ENCODE measurements at regions not wholly inside any gene's neighbourhood (a gene's known extent, or its start where the extent isn't known, plus 50 kb on each side); places are given as distances from the start of the nearest gene placed in this dataset.

- TF ChIP-seq SIX5 (IDR thresholded peaks at IDR 0.05; ENCODE audit: low read depth, low read length) = no peak
- TF ChIP-seq CHD7 (IDR thresholded peaks at IDR 0.05; ENCODE audit: insufficient replicate concordance, low read length) = no peak
- TF ChIP-seq HDAC2 (IDR thresholded peaks at IDR 0.05; ENCODE audit: borderline replicate concordance in 1 of 2, low read depth in 2 of 2, low read length in 2 of 2) = no peak
Observed at GRCh38 chr1:17973694-17974093, 133.9 kb upstream of the IGSF21 start (continued).
